Panc1 (cell line): ENCODE measurements at regions not wholly inside any gene's neighbourhood (a gene's known extent, or its start where the extent isn't known, plus 50 kb on each side); places are given as distances from the start of the nearest gene placed in this dataset.

Experiments
- ATAC-seq: fragments of 200-7000 bp; cut with Tn5 transposase; 2 replicates; pipeline ENCODE4 v1.9.1; 2020; ENCODE audit warnings: mild to moderate bottlenecking, moderate library complexity
- BruUV-seq: library from RNA; stranded (reverse); fragments of 400-500 nt; replicated peaks from 2 replicates; lab custom pipeline; 2021; lab: Mats Ljungman, UMichigan
- CTCF ChIA-PET: fragments of 300-600 bp; sonication (Branson Sonifier 250); formaldehyde crosslinking; loops from one replicate; lab custom pipeline; 2022; ENCODE audit warnings: antibody characterized with exemption; lab: Charles Lee
- POLR2A ChIA-PET: fragments of 300-600 bp; sonication (Branson Sonifier 250); formaldehyde crosslinking; loops from one replicate; lab custom pipeline; 2022; ENCODE audit warnings: antibody characterized with exemption; lab: Charles Lee
- DNase-seq: peaks from one replicate; pipeline ENCODE4 v3.0.0-alpha.2; 2010; ENCODE audit warnings: low read depth, low spot score
- H3K27ac ChIP-seq: 2 replicates; pipeline ENCODE4 v1.5.1; 2011; ENCODE audit warnings: mild to moderate bottlenecking, low read length, inconsistent platforms
- H3K27me3 ChIP-seq: fragments of 200-500 bp; sonication (Bioruptor generic); 2 replicates; pipeline ENCODE4 v1.6.0; 2014; ENCODE audit warnings: low read length, inconsistent platforms; ENCODE audit not compliant: control insufficient read depth, insufficient read depth
- H3K36me3 ChIP-seq: fragments of 200-500 bp; sonication (Bioruptor generic); 2 replicates; pipeline ENCODE4 v1.5.1; 2014; ENCODE audit warnings: inconsistent platforms, mild to moderate bottlenecking, low read length, moderate library complexity; ENCODE audit not compliant: control insufficient read depth, insufficient read depth
- H3K4me1 ChIP-seq: 2 replicates; pipeline ENCODE4 v1.5.1; 2011; ENCODE audit warnings: inconsistent platforms, mild to moderate bottlenecking, low read length, moderate library complexity; ENCODE audit not compliant: control insufficient read depth, insufficient read depth
- H3K4me3 ChIP-seq, 2 experiments: 2 replicates each; pipeline ENCODE4 v1.5.1; 2011 to 2012; ENCODE audit warnings: low read depth in 2 of 2, low read length in 2 of 2, mild to moderate bottlenecking in 2 of 2, inconsistent platforms in 1 of 2, moderate library complexity in 1 of 2
- H3K9me3 ChIP-seq: fragments of 200-500 bp; sonication (Bioruptor generic); 2 replicates; pipeline ENCODE4 v1.5.1; 2014; ENCODE audit warnings: low read depth, mild to moderate bottlenecking, inconsistent platforms, low read length, moderate library complexity; ENCODE audit not compliant: control insufficient read depth, insufficient read depth
- CTCF ChIP-seq: fragments of 450-650 bp; IDR thresholded peaks from 2 replicates; pipeline ENCODE4 v1.5.1; 2017; ENCODE audit warnings: mild to moderate bottlenecking
- POLR2AphosphoS5 ChIP-seq: IDR thresholded peaks from 2 replicates; pipeline ENCODE4 v1.6.1; 2012; ENCODE audit warnings: mild to moderate bottlenecking, low read depth, low read length, moderate library complexity
- SIN3A ChIP-seq: IDR thresholded peaks from 2 replicates; pipeline ENCODE4 v1.6.1; 2012; ENCODE audit warnings: low read depth, mild to moderate bottlenecking, low read length, moderate library complexity, borderline replicate concordance; ENCODE audit not compliant: insufficient read depth
- TCF7L2 ChIP-seq: IDR thresholded peaks from 2 replicates; pipeline ENCODE4 v1.6.1; 2011; ENCODE audit warnings: mild to moderate bottlenecking, low read depth, low read length, inconsistent platforms
- in situ Hi-C: cut with HindIII; loops from 2 replicates; pipeline ENCODE4 v1.10.0; 2016; ENCODE audit warnings: low sequenced_read_pairs, low pct_unique_long_range_greater_than_20kb
- intact Hi-C: fragments of 100-400 bp; cut with micrococcal nuclease; formaldehyde crosslinking; loops from one replicate; pipeline ENCODE4 v1.10.0; 2022; ENCODE audit not compliant: unreplicated experiment
- TF ChIP-seq, protein P1 (sequence below), 2 experiments: IDR thresholded peaks; 2 replicates each; pipeline ENCODE4 v1.6.1; 2011 to 2012; ENCODE audit warnings: low read depth in 2 of 2, control low read depth in 1 of 2, low read length in 1 of 2, mild to moderate bottlenecking in 1 of 2, moderate library complexity in 1 of 2; ENCODE audit not compliant: insufficient read depth in 1 of 2

DNA sequence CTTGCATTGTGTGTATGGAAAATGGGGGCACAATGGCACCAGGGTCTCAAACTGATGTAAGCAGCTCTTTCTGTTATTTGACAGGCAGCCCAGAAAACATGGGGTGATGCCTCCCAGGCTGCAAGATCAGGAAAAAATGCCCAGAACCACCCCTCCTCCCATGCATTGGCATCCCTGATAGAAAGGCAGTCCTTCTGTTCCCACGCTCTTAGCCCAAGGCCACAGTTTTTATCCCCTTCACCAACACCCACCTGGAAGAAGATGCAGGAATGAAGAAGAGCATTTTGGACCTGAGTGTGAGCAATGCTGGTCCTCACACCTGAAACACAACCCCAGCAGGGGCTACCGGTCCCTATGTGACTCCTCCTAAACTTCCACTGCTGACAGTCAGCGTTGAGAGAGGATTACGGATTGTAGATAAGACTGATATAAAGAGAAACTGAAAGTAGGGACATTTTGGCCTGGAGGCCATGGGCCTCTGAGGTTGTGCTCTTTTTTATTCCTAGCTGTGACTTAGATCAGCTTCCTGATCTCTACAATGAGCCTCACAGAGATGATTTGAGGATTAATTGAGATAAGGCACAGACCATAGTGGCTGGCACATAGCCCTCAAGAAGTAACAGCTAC is 386.0 kb upstream of the ATP5MC3 start:
- CTCF ChIA-PET: no interaction called here
- Histone ChIP-seq H3K4me1 (no peaks in the 10 kb centered on the region), H3K27ac (no peak overlapping the region), H3K27me3 (no peaks in the 10 kb centered on the region), H3K4me3 (peak overlapping the region in 1 of 2 experiments; percentile 17; a peak in 1 of 4 replicates), H3K9me3 (no peaks in the 10 kb centered on the region), H3K36me3 (no peaks in the 10 kb centered on the region)
- no TSS peak for BruUV-seq
- POLR2A ChIA-PET: no interaction called here
- TF ChIP-seq SIN3A (no peak), CTCF (no peak), POLR2AphosphoS5 (no peak), TCF7L2 (no peak)
- TF ChIP-seq, protein P1, sequence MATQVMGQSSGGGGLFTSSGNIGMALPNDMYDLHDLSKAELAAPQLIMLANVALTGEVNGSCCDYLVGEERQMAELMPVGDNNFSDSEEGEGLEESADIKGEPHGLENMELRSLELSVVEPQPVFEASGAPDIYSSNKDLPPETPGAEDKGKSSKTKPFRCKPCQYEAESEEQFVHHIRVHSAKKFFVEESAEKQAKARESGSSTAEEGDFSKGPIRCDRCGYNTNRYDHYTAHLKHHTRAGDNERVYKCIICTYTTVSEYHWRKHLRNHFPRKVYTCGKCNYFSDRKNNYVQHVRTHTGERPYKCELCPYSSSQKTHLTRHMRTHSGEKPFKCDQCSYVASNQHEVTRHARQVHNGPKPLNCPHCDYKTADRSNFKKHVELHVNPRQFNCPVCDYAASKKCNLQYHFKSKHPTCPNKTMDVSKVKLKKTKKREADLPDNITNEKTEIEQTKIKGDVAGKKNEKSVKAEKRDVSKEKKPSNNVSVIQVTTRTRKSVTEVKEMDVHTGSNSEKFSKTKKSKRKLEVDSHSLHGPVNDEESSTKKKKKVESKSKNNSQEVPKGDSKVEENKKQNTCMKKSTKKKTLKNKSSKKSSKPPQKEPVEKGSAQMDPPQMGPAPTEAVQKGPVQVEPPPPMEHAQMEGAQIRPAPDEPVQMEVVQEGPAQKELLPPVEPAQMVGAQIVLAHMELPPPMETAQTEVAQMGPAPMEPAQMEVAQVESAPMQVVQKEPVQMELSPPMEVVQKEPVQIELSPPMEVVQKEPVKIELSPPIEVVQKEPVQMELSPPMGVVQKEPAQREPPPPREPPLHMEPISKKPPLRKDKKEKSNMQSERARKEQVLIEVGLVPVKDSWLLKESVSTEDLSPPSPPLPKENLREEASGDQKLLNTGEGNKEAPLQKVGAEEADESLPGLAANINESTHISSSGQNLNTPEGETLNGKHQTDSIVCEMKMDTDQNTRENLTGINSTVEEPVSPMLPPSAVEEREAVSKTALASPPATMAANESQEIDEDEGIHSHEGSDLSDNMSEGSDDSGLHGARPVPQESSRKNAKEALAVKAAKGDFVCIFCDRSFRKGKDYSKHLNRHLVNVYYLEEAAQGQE (IDR thresholded peaks at IDR 0.05; ENCODE audit: insufficient read depth in 1 of 2, low read depth in 2 of 2, low read length in 1 of 2): no peak
- ATAC-seq (no peak), DNase-seq (no peak)
- intact Hi-C loops (no loop called here), in situ Hi-C loops (no loop called here)

DNA sequence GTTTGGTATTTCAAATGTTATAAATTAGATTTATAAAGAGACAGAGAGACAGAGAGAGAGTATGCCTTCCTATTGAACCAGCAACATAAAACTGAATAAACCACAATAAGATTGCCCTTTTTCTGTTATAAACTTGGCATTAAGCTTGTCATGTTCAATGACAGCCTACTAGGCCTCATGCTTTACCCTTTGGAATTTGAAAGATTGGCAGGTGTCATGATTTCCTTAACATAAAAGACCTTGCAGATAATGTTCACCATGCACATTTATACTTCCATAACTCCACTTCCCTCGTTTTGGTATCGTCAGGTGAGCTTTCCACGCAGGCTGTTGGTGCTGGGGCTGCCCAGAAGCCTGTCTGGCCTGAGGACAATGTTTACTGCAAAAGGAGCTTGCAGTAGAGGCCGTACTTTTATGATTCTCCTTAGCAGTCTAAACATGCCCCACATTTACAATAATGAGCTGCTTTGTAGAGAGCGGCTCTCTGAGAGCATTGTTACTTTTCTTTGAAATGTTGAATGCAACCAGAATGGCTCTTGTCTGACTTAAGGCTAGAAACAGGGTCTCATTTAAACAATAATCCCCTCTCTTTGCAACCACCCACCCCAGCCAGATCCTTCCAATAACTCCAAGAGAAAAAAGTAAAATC is 379.1 kb upstream of the ATP5MC3 start:
- no peak for TF ChIP-seq CTCF
- no peak for TF ChIP-seq POLR2AphosphoS5
- TF ChIP-seq TCF7L2: no peak
- TF ChIP-seq, protein P1 (IDR thresholded peaks at IDR 0.05; ENCODE audit: insufficient read depth in 1 of 2, low read depth in 2 of 2, low read length in 1 of 2): no peak
- intact Hi-C loops: no loop called here
- in situ Hi-C loops: no loop called here
- CTCF ChIA-PET: no interaction called here
- no TSS peak for BruUV-seq
- no peak overlapping the region for H3K27ac ChIP-seq
- no peak overlapping the region for H3K4me3 ChIP-seq
- POLR2A ChIA-PET: no interaction called here
- no peaks in the 10 kb centered on the region for H3K9me3 ChIP-seq
- H3K4me1 ChIP-seq: no peaks in the 10 kb centered on the region
- H3K36me3 ChIP-seq: no peaks in the 10 kb centered on the region
- DNase-seq: no peak
- no peaks in the 10 kb centered on the region for H3K27me3 ChIP-seq
- ATAC-seq: no peak
